Mesothelial cell of epicardium (in vitro differentiated cells): ENCODE measurements at regions not wholly inside any gene's neighbourhood (a gene's known extent, or its start where the extent isn't known, plus 50 kb on each side); places are given as distances from the start of the nearest gene placed in this dataset.

Source experiments
- DNase-seq, 2 experiments: peaks; one replicate each; pipeline ENCODE4 v3.0.0; 2021; ENCODE audit warnings: low spot score in 2 of 2; ENCODE audit not compliant: unreplicated experiment in 2 of 2
- H3K27ac Mint-ChIP-seq: 2 replicates; pipeline ENCODE4 v1.8.0; 2021; ENCODE audit warnings: mixed read lengths
- H3K27me3 Mint-ChIP-seq: 2 replicates; pipeline ENCODE4 v1.8.0; 2021; ENCODE audit warnings: low read depth, mixed read lengths
- H3K36me3 Mint-ChIP-seq: 2 replicates; pipeline ENCODE4 v1.8.0; 2021; ENCODE audit warnings: mixed read lengths
- H3K4me1 Mint-ChIP-seq: 2 replicates; pipeline ENCODE4 v1.8.0; 2021; ENCODE audit warnings: mixed read lengths
- H3K4me3 Mint-ChIP-seq: 2 replicates; pipeline ENCODE4 v1.8.0; 2021; ENCODE audit warnings: mild to moderate bottlenecking, moderate library complexity, mixed read lengths
- H3K9me3 Mint-ChIP-seq: 2 replicates; pipeline ENCODE4 v1.8.0; 2021; ENCODE audit warnings: mixed read lengths
- CTCF ChIP-seq: fragments of 200-600 bp; sonication (generic); IDR thresholded peaks from one replicate; pipeline ENCODE4 v1.5.0; 2021; ENCODE audit warnings: antibody characterized with exemption; ENCODE audit not compliant: unreplicated experiment

DNA sequence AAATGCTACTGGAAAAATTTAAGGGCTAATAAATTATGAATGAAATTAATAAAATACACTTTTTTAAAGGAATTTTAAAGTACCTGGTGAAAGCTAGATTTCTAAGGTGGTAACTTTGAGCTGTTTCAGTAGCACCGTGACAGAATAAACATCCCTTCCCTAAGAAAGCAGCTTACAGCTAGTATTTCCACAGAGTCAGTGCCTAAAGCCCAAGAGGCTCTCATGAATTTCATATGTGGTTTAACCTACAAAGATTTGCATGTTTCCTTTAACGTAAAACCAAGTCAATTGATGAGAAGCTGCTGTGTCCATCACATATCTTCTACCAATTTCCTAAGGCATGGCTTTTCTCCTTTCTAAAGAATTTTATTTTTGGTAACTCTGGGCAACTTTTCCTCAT is 56.8 kb downstream of the IFNG start:
- no peaks in the 10 kb centered on the region for H3K9me3 Mint-ChIP-seq
- no peaks in the 10 kb centered on the region for H3K36me3 Mint-ChIP-seq
- H3K27me3 Mint-ChIP-seq = no peaks in the 10 kb centered on the region
- no peak for TF ChIP-seq CTCF
- H3K4me1 Mint-ChIP-seq = peaks cover 16% of the 10 kb centered on the region
- H3K4me3 Mint-ChIP-seq = no peak overlapping the region
- H3K27ac Mint-ChIP-seq = no peak overlapping the region
- DNase-seq = no peak

- H3K27me3 Mint-ChIP-seq = no peaks in the 10 kb centered on the region
- no peaks in the 10 kb centered on the region for H3K36me3 Mint-ChIP-seq
- peaks cover 16% of the 10 kb centered on the region for H3K4me1 Mint-ChIP-seq
- TF ChIP-seq CTCF = no peak
- H3K4me3 Mint-ChIP-seq = no peak overlapping the region
- no peak for DNase-seq
- H3K27ac Mint-ChIP-seq = no peak overlapping the region
- H3K9me3 Mint-ChIP-seq = no peaks in the 10 kb centered on the region
Measured at GRCh38 chr12:68102163-68102562, 57.4 kb downstream of the IFNG start.

DNA sequence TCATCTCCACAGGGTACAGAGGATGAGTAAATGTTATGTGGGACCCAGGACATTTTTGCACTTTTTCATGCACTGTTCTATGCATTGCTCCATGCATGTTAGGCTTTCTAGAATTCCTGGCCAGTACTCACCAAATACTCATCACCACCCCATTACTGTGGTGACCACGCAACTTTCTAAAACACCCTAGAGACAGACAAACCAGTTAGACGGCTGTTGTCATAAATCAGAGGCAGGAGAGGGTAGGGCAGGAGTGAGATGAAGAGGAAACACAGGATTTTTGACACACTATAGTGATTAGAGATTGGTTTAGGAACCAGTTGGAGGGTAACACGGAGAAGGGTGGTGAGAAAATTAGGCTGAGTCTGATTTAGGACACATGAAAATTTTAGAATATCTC is 59.3 kb downstream of the IFNG start:
- peaks cover 16% of the 10 kb centered on the region for H3K4me1 Mint-ChIP-seq
- no peak for TF ChIP-seq CTCF
- H3K4me3 Mint-ChIP-seq = no peak overlapping the region
- peak overlapping the region; percentile 58 for H3K27ac Mint-ChIP-seq
- H3K36me3 Mint-ChIP-seq = no peaks in the 10 kb centered on the region
- DNase-seq = no peak
- no peaks in the 10 kb centered on the region for H3K27me3 Mint-ChIP-seq
- no peaks in the 10 kb centered on the region for H3K9me3 Mint-ChIP-seq

- H3K9me3 Mint-ChIP-seq = no peaks in the 10 kb centered on the region
- H3K36me3 Mint-ChIP-seq = no peaks in the 10 kb centered on the region
- no peak overlapping the region for H3K27ac Mint-ChIP-seq
- peaks cover 16% of the 10 kb centered on the region for H3K4me1 Mint-ChIP-seq
- no peak overlapping the region for H3K4me3 Mint-ChIP-seq
- H3K27me3 Mint-ChIP-seq = no peaks in the 10 kb centered on the region
- no peak for TF ChIP-seq CTCF
- DNase-seq = no peak
Measured at GRCh38 chr12:68098939-68099338, 60.6 kb downstream of the IFNG start.

DNA sequence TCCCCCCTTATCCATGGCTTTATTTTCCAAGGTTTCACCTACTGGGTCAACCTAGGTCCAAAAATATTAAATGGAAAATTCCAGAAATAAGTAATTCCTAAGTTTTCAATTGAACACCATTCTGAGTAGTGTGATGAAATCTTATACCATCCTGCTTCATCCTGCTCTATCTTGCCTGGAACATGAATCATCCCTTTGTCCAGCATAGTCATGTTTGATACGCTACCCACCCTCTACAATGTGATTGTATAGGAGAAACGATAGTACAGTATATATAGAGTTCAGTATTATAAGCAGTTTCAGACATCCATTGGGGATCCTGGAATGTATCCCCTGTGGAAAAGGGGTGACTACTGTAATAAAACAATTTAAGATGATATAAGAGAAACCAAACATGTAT is 62.2 kb downstream of the IFNG start:
- no peak for TF ChIP-seq CTCF
- DNase-seq = no peak
- Mint-ChIP-seq H3K9me3 (no peaks in the 10 kb centered on the region), H3K36me3 (no peaks in the 10 kb centered on the region), H3K4me3 (no peak overlapping the region), H3K27me3 (no peaks in the 10 kb centered on the region), H3K27ac (no peak overlapping the region), H3K4me1 (peaks cover 16% of the 10 kb centered on the region)
